ENCODE measurements at regions not wholly inside any gene's neighbourhood (a gene's known extent, or its start where the extent isn't known, plus 50 kb on each side); places are given as distances from the start of the nearest gene placed in this dataset.

DNA sequence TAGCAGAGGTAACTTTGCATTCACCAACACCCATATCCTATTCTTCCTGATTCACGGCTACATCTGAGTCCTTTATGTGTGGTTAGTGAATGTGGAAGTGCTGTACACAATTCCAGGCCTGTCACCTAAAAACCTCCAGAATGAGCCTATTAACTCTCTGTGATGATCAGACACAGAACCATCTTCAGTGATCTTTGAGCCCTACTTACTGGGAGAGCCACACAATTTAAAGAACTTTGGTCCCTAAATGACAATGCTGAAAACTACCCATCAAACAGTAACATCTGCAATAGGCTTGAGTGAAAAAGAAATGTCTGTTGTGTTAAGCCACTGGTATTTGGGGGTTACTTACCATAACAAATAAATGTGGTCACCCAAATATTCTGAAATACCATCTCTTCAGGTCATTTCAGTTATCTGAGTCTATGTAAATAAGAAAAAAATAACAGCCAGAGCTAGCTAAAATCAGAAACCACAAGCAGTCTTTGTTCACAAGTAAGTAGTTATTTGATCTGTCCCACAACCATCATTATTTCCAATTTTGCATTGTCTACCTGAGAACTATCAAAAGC lies 145.7 kb downstream of the HGF start:
- Histone ChIP-seq H3K36me3 (ENCODE audit: control insufficient read depth, insufficient read depth, low read length) (no peaks in the 10 kb centered on the region), H3K9me3 (ENCODE audit: control insufficient read depth, insufficient read depth, low read length) (no peaks in the 10 kb centered on the region), H3K4me1 (ENCODE audit: control insufficient read depth, insufficient read depth, low read length) (no peaks in the 10 kb centered on the region), H3K4me3 (ENCODE audit: low read depth, low read length) (no peak overlapping the region), H3K27me3 (ENCODE audit: control insufficient read depth, insufficient read depth, low read length) (no peaks in the 10 kb centered on the region), H3K9ac (ENCODE audit: low read depth, low read length) (no peak overlapping the region)

DNA sequence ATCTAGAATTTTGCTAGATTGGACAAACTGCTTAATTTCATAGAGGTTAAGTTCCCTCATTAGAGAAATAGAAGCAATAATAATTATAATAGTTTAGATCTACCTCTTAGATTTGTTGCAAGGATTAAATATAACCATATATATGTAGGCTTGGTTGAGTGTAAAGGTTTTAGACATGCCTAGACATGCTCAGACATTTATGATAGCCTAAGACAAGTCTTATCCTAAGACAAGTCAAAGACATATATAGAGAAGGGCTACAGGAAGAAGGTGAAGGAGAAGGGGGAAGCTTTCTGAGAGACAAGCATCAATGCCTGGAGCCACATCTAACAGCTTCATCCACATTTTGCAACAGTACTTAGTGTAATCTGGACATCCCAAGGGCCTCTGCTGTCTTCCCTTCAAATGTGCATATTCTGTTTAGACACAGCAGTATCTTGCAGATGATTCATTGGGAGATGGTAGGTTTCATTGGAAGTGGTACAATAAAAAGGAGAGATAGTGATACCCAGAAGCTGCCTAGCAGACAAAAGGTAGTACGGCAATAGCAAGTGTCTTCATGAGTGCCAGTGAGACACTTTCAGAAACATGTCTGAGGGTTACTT lies 146.5 kb downstream of the HGF start:
- no peak overlapping the region for H3K4me3 ChIP-seq (ENCODE audit: low read depth, low read length)
- H3K27me3 ChIP-seq (ENCODE audit: control insufficient read depth, insufficient read depth, low read length) = no peaks in the 10 kb centered on the region
- no peak overlapping the region for H3K9ac ChIP-seq (ENCODE audit: low read depth, low read length)
- no peaks in the 10 kb centered on the region for H3K4me1 ChIP-seq (ENCODE audit: control insufficient read depth, insufficient read depth, low read length)
- no peaks in the 10 kb centered on the region for H3K36me3 ChIP-seq (ENCODE audit: control insufficient read depth, insufficient read depth, low read length)
- no peaks in the 10 kb centered on the region for H3K9me3 ChIP-seq (ENCODE audit: control insufficient read depth, insufficient read depth, low read length)

DNA sequence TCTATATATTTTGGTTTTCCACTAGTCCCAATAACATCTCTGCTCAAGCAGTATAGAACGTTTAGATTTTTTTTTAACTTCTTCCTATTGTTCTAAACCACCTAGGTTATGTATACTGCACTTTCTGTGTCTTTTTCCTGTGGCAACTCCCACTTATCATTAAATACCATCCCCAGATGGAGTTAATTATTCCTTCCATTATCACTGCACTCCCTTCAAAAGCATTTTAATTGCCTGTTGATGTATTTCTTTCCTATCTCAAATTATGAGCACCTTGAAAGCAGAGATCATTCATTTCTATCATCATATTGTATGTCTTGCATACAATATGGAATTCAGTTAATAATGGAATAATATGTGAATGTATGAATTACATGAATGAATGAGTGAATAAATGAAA lies 148.0 kb downstream of the HGF start:
- H3K27me3 ChIP-seq (ENCODE audit: control insufficient read depth, insufficient read depth, low read length) = no peaks in the 10 kb centered on the region
- no peaks in the 10 kb centered on the region for H3K4me1 ChIP-seq (ENCODE audit: control insufficient read depth, insufficient read depth, low read length)
- no peaks in the 10 kb centered on the region for H3K36me3 ChIP-seq (ENCODE audit: control insufficient read depth, insufficient read depth, low read length)
- H3K4me3 ChIP-seq (ENCODE audit: low read depth, low read length) = no peak overlapping the region
- H3K9me3 ChIP-seq (ENCODE audit: control insufficient read depth, insufficient read depth, low read length) = no peaks in the 10 kb centered on the region
- no peak overlapping the region for H3K9ac ChIP-seq (ENCODE audit: low read depth, low read length)

DNA sequence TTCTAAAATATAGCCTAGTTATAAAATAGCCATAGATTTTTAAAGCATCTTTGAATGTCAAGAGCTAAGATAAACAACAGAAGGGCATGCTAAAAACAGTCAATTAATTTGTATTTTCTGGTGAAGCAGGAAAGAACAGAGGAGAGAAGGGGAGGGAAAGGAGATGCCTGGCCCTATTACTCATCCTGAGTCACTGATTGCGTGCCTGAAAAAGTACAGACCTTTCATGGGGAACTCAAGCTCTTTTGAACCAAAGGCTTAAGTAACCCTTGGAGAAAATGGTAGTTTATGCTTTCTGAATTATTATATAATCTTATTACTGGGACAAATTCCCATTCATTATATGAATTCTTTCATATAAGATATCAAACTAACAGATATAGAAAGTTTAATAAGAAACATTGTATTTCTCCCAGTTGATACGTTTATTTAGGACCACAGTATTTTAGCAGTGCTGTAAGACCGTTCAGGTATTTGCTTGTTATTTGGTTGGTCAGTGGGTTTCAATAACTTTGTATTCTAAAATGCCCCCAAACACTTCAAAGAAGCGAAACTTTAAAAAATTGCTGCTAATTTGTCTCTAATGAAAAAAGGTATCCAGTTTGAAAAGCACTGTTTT lies 151.3 kb downstream of the HGF start:
- no peaks in the 10 kb centered on the region for H3K9me3 ChIP-seq (ENCODE audit: control insufficient read depth, insufficient read depth, low read length)
- H3K9ac ChIP-seq (ENCODE audit: low read depth, low read length) = no peak overlapping the region
- no peak overlapping the region for H3K4me3 ChIP-seq (ENCODE audit: low read depth, low read length)
- no peaks in the 10 kb centered on the region for H3K27me3 ChIP-seq (ENCODE audit: control insufficient read depth, insufficient read depth, low read length)
- H3K36me3 ChIP-seq (ENCODE audit: control insufficient read depth, insufficient read depth, low read length) = no peaks in the 10 kb centered on the region
- H3K4me1 ChIP-seq (ENCODE audit: control insufficient read depth, insufficient read depth, low read length) = no peaks in the 10 kb centered on the region

DNA sequence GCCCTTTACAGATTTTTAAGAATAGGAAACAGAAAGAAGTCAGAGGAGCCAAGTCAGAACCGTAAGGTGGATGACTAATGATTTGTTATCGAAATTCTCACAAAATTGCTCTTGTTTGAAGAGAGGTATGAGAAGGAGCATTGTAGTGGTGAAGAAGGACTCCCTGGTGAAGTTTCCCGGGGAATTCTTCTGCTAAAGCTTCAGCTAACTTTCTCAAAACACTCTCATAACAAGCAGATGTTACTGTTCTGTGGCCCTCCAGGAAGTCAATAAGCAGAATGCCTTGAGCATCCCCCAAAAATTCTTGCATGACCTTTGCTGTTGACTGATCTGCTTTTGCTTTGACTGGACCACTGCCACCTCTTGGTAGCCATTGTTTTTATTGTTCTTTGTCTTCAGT lies 152.9 kb downstream of the HGF start:
- no peaks in the 10 kb centered on the region for H3K36me3 ChIP-seq (ENCODE audit: control insufficient read depth, insufficient read depth, low read length)
- no peaks in the 10 kb centered on the region for H3K27me3 ChIP-seq (ENCODE audit: control insufficient read depth, insufficient read depth, low read length)
- H3K9ac ChIP-seq (ENCODE audit: low read depth, low read length) = no peak overlapping the region
- H3K4me1 ChIP-seq (ENCODE audit: control insufficient read depth, insufficient read depth, low read length) = no peaks in the 10 kb centered on the region
- H3K4me3 ChIP-seq (ENCODE audit: low read depth, low read length) = no peak overlapping the region
- H3K9me3 ChIP-seq (ENCODE audit: control insufficient read depth, insufficient read depth, low read length) = no peaks in the 10 kb centered on the region

DNA sequence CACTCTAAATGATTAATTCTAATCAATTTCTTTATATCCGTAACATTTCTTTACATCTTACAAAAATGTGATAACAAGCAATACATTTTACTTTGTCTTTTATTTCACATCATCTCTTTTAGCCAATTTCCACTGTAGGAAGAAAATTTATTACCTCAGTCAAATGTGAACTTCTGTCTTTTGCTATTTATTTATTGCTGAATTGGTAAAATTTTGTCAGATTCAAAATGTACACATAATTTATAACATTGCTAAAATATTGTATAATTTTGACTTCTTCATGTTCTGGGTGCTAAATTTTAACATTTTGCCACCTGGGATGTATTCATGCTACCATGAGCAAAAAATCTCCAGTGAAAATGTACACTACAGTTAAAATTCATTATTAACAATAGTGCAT lies 158.0 kb downstream of the HGF start:
- no peaks in the 10 kb centered on the region for H3K36me3 ChIP-seq (ENCODE audit: control insufficient read depth, insufficient read depth, low read length)
- H3K4me1 ChIP-seq (ENCODE audit: control insufficient read depth, insufficient read depth, low read length) = no peaks in the 10 kb centered on the region
- H3K9me3 ChIP-seq (ENCODE audit: control insufficient read depth, insufficient read depth, low read length) = no peaks in the 10 kb centered on the region
- H3K4me3 ChIP-seq (ENCODE audit: low read depth, low read length) = no peak overlapping the region
- H3K9ac ChIP-seq (ENCODE audit: low read depth, low read length) = no peak overlapping the region
- H3K27me3 ChIP-seq (ENCODE audit: control insufficient read depth, insufficient read depth, low read length) = no peaks in the 10 kb centered on the region

- Histone ChIP-seq H3K9me3 (ENCODE audit: control insufficient read depth, insufficient read depth, low read length) (no peaks in the 10 kb centered on the region), H3K4me3 (ENCODE audit: low read depth, low read length) (no peak overlapping the region), H3K36me3 (ENCODE audit: control insufficient read depth, insufficient read depth, low read length) (no peaks in the 10 kb centered on the region), H3K9ac (ENCODE audit: low read depth, low read length) (no peak overlapping the region), H3K4me1 (ENCODE audit: control insufficient read depth, insufficient read depth, low read length) (no peaks in the 10 kb centered on the region), H3K27me3 (ENCODE audit: control insufficient read depth, insufficient read depth, low read length) (no peaks in the 10 kb centered on the region)
Measured at GRCh38 chr7:81611040-81611439, 158.8 kb downstream of the HGF start.

- Histone ChIP-seq H3K36me3 (ENCODE audit: control insufficient read depth, insufficient read depth, low read length) (no peaks in the 10 kb centered on the region), H3K4me3 (ENCODE audit: low read depth, low read length) (no peak overlapping the region), H3K9ac (ENCODE audit: low read depth, low read length) (no peak overlapping the region), H3K9me3 (ENCODE audit: control insufficient read depth, insufficient read depth, low read length) (no peaks in the 10 kb centered on the region), H3K4me1 (ENCODE audit: control insufficient read depth, insufficient read depth, low read length) (no peaks in the 10 kb centered on the region), H3K27me3 (ENCODE audit: control insufficient read depth, insufficient read depth, low read length) (no peaks in the 10 kb centered on the region)
Measured at GRCh38 chr7:81608748-81609382, 161.0 kb downstream of the HGF start.

GRCh38 chr7:81607987-81608386 lies 161.9 kb downstream of the HGF start:
- Histone ChIP-seq H3K9ac (ENCODE audit: low read depth, low read length) (no peak overlapping the region), H3K27me3 (ENCODE audit: control insufficient read depth, insufficient read depth, low read length) (no peaks in the 10 kb centered on the region), H3K36me3 (ENCODE audit: control insufficient read depth, insufficient read depth, low read length) (no peaks in the 10 kb centered on the region), H3K4me3 (ENCODE audit: low read depth, low read length) (no peak overlapping the region), H3K9me3 (ENCODE audit: control insufficient read depth, insufficient read depth, low read length) (no peaks in the 10 kb centered on the region), H3K4me1 (ENCODE audit: control insufficient read depth, insufficient read depth, low read length) (no peaks in the 10 kb centered on the region)

DNA sequence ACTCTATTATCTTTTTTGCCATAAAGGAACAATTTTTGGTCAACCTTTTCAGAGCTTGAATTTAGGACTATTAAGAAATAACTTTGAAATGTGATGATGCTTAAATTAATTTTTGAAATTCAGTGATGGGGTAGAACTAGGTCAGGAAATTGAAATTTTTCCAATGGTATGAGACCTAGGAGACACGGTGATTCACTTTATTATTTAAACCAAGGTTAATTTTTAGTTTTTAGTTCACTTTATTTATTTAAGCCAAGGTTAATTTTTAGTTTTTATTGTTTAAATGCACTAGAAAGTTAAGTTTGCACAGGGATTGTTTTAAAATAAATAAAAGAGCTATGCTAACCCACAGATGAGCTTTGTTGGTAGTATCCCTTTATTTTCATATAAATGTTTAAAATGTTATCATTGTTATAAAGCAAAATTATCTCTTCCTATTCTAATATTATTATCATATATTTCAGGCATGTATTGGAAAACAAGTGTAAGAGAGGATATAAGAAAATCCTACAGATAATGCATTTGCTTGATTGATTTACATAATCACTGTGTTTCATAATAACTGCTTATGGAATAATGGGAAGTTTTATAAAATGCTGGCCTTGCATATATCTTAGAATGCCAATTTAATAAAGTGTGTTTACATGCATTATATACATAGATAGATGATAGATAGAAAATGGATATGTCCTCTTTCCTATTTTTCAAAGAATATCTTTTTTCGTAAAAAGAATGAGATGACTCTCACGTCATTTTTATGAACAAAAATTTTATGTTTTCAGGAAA lies 163.6 kb downstream of the HGF start:
- Histone ChIP-seq H3K4me3 (ENCODE audit: low read depth, low read length) (no peak overlapping the region), H3K36me3 (ENCODE audit: control insufficient read depth, insufficient read depth, low read length) (no peaks in the 10 kb centered on the region), H3K9me3 (ENCODE audit: control insufficient read depth, insufficient read depth, low read length) (no peaks in the 10 kb centered on the region), H3K4me1 (ENCODE audit: control insufficient read depth, insufficient read depth, low read length) (no peaks in the 10 kb centered on the region), H3K9ac (ENCODE audit: low read depth, low read length) (no peak overlapping the region), H3K27me3 (ENCODE audit: control insufficient read depth, insufficient read depth, low read length) (no peaks in the 10 kb centered on the region)

DNA sequence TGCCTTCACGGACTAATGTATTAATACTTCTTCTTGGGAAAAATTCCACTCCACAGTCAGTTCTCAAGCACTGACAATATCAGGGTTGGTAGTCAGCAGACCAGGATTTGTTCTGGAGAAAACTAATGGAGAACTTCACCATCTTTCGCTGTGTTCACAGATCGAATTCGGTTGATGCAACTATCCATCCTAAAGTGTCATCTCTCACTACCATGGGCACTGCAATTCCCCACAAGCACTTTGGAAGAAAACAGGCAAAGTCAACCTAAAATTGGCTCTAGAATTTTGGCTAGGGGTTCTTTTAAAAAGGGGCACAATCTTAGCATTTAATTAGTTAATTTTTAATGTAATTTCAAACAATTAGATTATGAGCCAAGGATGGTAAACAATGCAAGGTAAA lies 164.4 kb downstream of the HGF start:
- no peaks in the 10 kb centered on the region for H3K4me1 ChIP-seq (ENCODE audit: control insufficient read depth, insufficient read depth, low read length)
- H3K9ac ChIP-seq (ENCODE audit: low read depth, low read length) = no peak overlapping the region
- no peaks in the 10 kb centered on the region for H3K9me3 ChIP-seq (ENCODE audit: control insufficient read depth, insufficient read depth, low read length)
- H3K27me3 ChIP-seq (ENCODE audit: control insufficient read depth, insufficient read depth, low read length) = no peaks in the 10 kb centered on the region
- no peak overlapping the region for H3K4me3 ChIP-seq (ENCODE audit: low read depth, low read length)
- H3K36me3 ChIP-seq (ENCODE audit: control insufficient read depth, insufficient read depth, low read length) = no peaks in the 10 kb centered on the region
